HUES64 (cell line): ENCODE measurements at regions not wholly inside any gene's neighbourhood (a gene's known extent, or its start where the extent isn't known, plus 50 kb on each side); places are given as distances from the start of the nearest gene placed in this dataset.
A peak's percentile ranks its signal among the peaks of the same experiment; 100 is the strongest.

ENCODE experiments used
- H3K27ac ChIP-seq: 2 replicates; pipeline ENCODE4 v1.7.0; 2013; ENCODE audit warnings: low read depth, low read length, inconsistent platforms
- H3K27me3 ChIP-seq: 2 replicates; pipeline ENCODE4 v1.6.1; 2013; ENCODE audit warnings: mild to moderate bottlenecking, low read length; ENCODE audit not compliant: insufficient read depth
- H3K36me3 ChIP-seq: 2 replicates; pipeline ENCODE4 v1.6.1; 2013; ENCODE audit warnings: mild to moderate bottlenecking, low read length; ENCODE audit not compliant: insufficient read depth
- H3K4me1 ChIP-seq: 2 replicates; pipeline ENCODE4 v1.6.1; 2013; ENCODE audit warnings: mild to moderate bottlenecking, low read length, moderate library complexity; ENCODE audit not compliant: insufficient read depth
- H3K4me3 ChIP-seq: 2 replicates; pipeline ENCODE4 v1.5.1; 2013; ENCODE audit warnings: mild to moderate bottlenecking, low read length, moderate library complexity
- H3K9ac ChIP-seq: 2 replicates; pipeline ENCODE4 v1.6.1; 2013; ENCODE audit warnings: mild to moderate bottlenecking, low read depth, low read length
- H3K9me3 ChIP-seq: 2 replicates; pipeline ENCODE4 v1.6.1; 2013; ENCODE audit warnings: low read depth, low read length; ENCODE audit not compliant: insufficient read depth
- WGBS: fragments of 150-250, 120-280 bp; methylation state at CpG from one replicate; pipeline ENCODE4 v1.1.7; 2013; ENCODE audit warnings: missing lambda C conversion rate; 5-methylcytosine and 5-hydroxymethylcytosine counted together

- H3K9me3 ChIP-seq, result no peaks in the 10 kb centered on the region
- no peaks in the 10 kb centered on the region for H3K27me3 ChIP-seq
- no peak overlapping the region for H3K27ac ChIP-seq
- no peaks in the 10 kb centered on the region for H3K36me3 ChIP-seq
- no peak overlapping the region for H3K4me3 ChIP-seq
- peaks cover 14% of the 10 kb centered on the region for H3K4me1 ChIP-seq
- no peak overlapping the region for H3K9ac ChIP-seq
- 90% methylated on average over 4 of the region's 4 CpGs for WGBS
Measured at GRCh38 chr21:16154321-16154720, 424.5 kb downstream of the USP25 start.

- H3K36me3 ChIP-seq, result no peaks in the 10 kb centered on the region
- H3K27ac ChIP-seq, result 0 out of 2 replicates have a peak overlapping the region, but pooled peaks have one; percentile 12
- peaks cover 14% of the 10 kb centered on the region for H3K4me1 ChIP-seq
- no peaks in the 10 kb centered on the region for H3K27me3 ChIP-seq
- no peaks in the 10 kb centered on the region for H3K9me3 ChIP-seq
- WGBS, result 25% methylated on average over 1 of the region's 2 CpGs
- no peak overlapping the region for H3K4me3 ChIP-seq
- H3K9ac ChIP-seq, result no peak overlapping the region
Measured at GRCh38 chr21:16154951-16155635, 425.3 kb downstream of the USP25 start.

GRCh38 chr21:16156841-16157489, 427.2 kb downstream of the USP25 start:
- H3K4me3 ChIP-seq, result no peak overlapping the region
- H3K9me3 ChIP-seq, result no peaks in the 10 kb centered on the region
- no peak overlapping the region for H3K27ac ChIP-seq
- no peaks in the 10 kb centered on the region for H3K27me3 ChIP-seq
- H3K4me1 ChIP-seq, result peaks cover 14% of the 10 kb centered on the region
- no peaks in the 10 kb centered on the region for H3K36me3 ChIP-seq
- no peak overlapping the region for H3K9ac ChIP-seq

- Histone ChIP-seq H3K9ac (no peak overlapping the region), H3K27ac (no peak overlapping the region), H3K4me3 (no peak overlapping the region), H3K27me3 (no peaks in the 10 kb centered on the region), H3K4me1 (peaks cover 21% of the 10 kb centered on the region), H3K9me3 (no peaks in the 10 kb centered on the region), H3K36me3 (no peaks in the 10 kb centered on the region)
- 93% methylated on average over 5 of the region's 5 CpGs for WGBS
Measured at GRCh38 chr21:16159213-16159970, 429.6 kb downstream of the USP25 start.

- Histone ChIP-seq H3K27ac (no peak overlapping the region), H3K27me3 (no peaks in the 10 kb centered on the region), H3K4me1 (peaks cover 15% of the 10 kb centered on the region), H3K9ac (no peak overlapping the region), H3K9me3 (no peaks in the 10 kb centered on the region), H3K36me3 (no peaks in the 10 kb centered on the region), H3K4me3 (no peak overlapping the region)
- WGBS, result 89% methylated on average over 2 of the region's 2 CpGs
Measured at GRCh38 chr21:16159971-16160350, 430.2 kb downstream of the USP25 start.

DNA sequence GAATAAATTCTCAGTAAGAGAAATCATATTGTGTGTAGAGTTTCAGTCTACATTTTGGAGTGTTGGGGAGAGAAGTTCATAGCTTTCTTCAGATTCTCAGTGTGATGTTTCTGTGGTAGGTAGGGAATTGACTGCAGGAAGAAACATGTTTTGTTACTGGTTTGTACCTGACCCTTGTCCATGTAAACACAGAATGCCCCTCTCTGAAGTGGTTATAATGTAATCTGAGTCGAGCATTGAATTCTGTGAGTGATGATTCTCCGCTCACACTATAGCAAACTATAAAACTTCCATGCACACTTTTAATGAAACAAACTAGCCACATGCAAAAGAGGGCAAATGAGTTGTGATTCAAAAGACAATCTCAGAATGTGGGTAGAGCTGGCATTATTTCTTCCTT, 433.2 kb downstream of the USP25 start:
- WGBS, result no CpG with 5 or more reads among the region's 2 CpGs
- H3K4me3 ChIP-seq, result no peak overlapping the region

GRCh38 chr21:16169102-16169511, 439.3 kb downstream of the USP25 start:
- 94% methylated on average over 4 of the region's 4 CpGs for WGBS
- Histone ChIP-seq H3K27me3 (no peaks in the 10 kb centered on the region), H3K4me3 (no peak overlapping the region), H3K9ac (no peak overlapping the region), H3K9me3 (no peaks in the 10 kb centered on the region), H3K27ac (no peak overlapping the region), H3K36me3 (no peaks in the 10 kb centered on the region), H3K4me1 (no peaks in the 10 kb centered on the region)

More for the DNA sequence above, 433.2 kb downstream of the USP25 start:
- H3K9ac ChIP-seq, result no peak overlapping the region
- H3K27ac ChIP-seq, result no peak overlapping the region
- no peaks in the 10 kb centered on the region for H3K36me3 ChIP-seq
- H3K4me1 ChIP-seq, result peaks cover 8% of the 10 kb centered on the region; the same call in 1 of the 2 replicates
- no peaks in the 10 kb centered on the region for H3K27me3 ChIP-seq
- H3K9me3 ChIP-seq, result no peaks in the 10 kb centered on the region

DNA sequence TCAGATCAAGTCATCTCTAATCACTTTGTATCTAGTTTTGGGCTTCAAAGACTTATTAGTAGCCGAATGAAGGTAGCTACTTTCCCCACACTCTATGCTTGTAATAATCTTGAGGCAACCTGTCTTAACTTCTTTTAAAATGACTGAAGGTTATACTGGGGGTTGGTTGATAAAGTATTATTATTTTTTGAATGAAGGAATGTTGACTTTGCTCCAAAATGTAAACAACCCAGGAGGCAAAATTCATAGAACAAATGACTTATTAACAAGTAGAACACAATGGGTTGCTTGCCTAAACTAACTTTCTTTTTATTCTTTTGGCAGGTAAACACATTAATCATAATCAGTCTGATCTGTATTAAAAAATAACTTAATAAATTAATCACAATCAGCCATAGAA, 440.0 kb downstream of the USP25 start:
- Histone ChIP-seq H3K9me3 (no peaks in the 10 kb centered on the region), H3K27ac (no peak overlapping the region), H3K36me3 (no peaks in the 10 kb centered on the region), H3K4me1 (no peaks in the 10 kb centered on the region), H3K9ac (no peak overlapping the region), H3K4me3 (no peak overlapping the region), H3K27me3 (no peaks in the 10 kb centered on the region)
- 100% methylated on average over 1 of the region's 1 CpG for WGBS

- Histone ChIP-seq H3K4me1 (peaks cover 18% of the 10 kb centered on the region), H3K36me3 (no peaks in the 10 kb centered on the region), H3K27ac (no peak overlapping the region), H3K9ac (no peak overlapping the region), H3K4me3 (no peak overlapping the region), H3K27me3 (no peaks in the 10 kb centered on the region), H3K9me3 (no peaks in the 10 kb centered on the region)
Measured at GRCh38 chr21:16176570-16176969, 446.8 kb downstream of the USP25 start.

DNA sequence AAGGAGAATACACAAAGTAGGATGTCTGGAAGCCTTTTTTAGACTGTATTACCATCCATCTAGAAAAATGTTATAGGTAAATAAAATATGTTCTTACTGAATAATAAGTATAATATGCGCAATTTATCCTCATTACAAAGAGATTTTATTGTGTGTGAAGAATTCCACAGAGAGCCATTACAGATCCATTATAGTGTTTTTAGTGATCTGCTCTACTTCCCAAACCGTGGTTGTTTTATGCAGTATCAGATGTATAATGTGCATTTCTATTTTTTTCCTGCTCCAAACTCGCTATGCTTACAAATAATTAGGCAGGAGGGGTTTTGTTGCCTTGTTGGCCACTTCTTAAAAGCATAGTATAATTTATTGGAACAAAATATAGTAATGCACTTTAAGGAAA, 447.8 kb downstream of the USP25 start:
- no peak overlapping the region for H3K9ac ChIP-seq
- 84% methylated on average over 2 of the region's 3 CpGs for WGBS
- no peaks in the 10 kb centered on the region for H3K36me3 ChIP-seq
- H3K9me3 ChIP-seq, result no peaks in the 10 kb centered on the region
- no peak overlapping the region for H3K27ac ChIP-seq
- H3K4me1 ChIP-seq, result peaks cover 18% of the 10 kb centered on the region
- no peaks in the 10 kb centered on the region for H3K27me3 ChIP-seq
- no peak overlapping the region for H3K4me3 ChIP-seq

DNA sequence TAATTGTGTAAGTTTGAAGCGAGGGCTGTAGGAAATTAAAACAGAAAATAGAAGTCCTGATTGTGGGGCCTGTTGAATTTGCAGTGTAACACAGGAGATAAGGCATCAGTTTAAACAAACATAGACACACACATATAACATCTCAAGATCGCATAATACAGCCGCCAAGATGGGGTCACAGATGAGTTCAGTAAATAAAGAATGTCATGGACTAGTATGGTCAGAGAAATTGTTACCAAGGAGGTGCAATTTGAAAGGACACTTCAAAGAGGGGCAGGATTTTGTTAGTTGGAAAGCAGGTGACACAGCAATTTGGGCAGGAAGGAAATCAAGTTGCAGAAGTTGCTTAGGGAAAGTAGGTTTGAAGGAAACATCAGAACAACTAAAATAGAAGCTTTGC, 450.0 kb downstream of the USP25 start:
- Histone ChIP-seq H3K27me3 (no peaks in the 10 kb centered on the region), H3K9ac (no peak overlapping the region), H3K36me3 (no peaks in the 10 kb centered on the region), H3K27ac (no peak overlapping the region), H3K4me3 (no peak overlapping the region), H3K4me1 (peaks cover 18% of the 10 kb centered on the region), H3K9me3 (no peaks in the 10 kb centered on the region)
- 91% methylated on average over 3 of the region's 3 CpGs for WGBS
